Gastrocnemius medialis (tissue), 4 donors: ENCODE measurements at regions not wholly inside any gene's neighbourhood (a gene's known extent, or its start where the extent isn't known, plus 50 kb on each side); places are given as distances from the start of the nearest gene placed in this dataset.

Experiments used
- ATAC-seq, 2 donors: fragments of 150-250 bp; one replicate each; pipeline ENCODE4 v1.9.1; 2016
- DNase-seq, 2 donors: peaks; one replicate each; pipeline ENCODE4 v3.0.0-alpha.2; 2019
- H3K27ac ChIP-seq, 4 donors: fragments of 200-600 bp; sonication (generic); 1 replicate in 1 of 4; 2 replicates in 3 of 4; pipeline ENCODE4 v1.5.1; 2016 to 2018; ENCODE audit warnings: mild to moderate bottlenecking in 2 of 4, moderate library complexity in 1 of 4
- H3K27me3 ChIP-seq, 3 donors: fragments of 200-600 bp; sonication (generic) in 2 of 3; 1 replicate in 1 of 3; 2 replicates in 2 of 3; pipeline versions ENCODE4 v1.5.1 to v1.6.0; 2016 to 2019; ENCODE audit warnings: mild to moderate bottlenecking in 1 of 3, moderate library complexity in 1 of 3
- H3K36me3 ChIP-seq, 2 donors: fragments of 200-600 bp; sonication (generic) in 1 of 2; one replicate each; pipeline ENCODE4 v1.5.1; 2017 to 2018
- H3K4me1 ChIP-seq, 2 donors: fragments of 200-600 bp; sonication (generic) in 1 of 2; one replicate each; pipeline ENCODE4 v1.5.1; 2016 to 2017; ENCODE audit warnings: mild to moderate bottlenecking in 2 of 2
- H3K4me3 ChIP-seq, 4 donors: fragments of 200-600 bp; sonication (generic) in 3 of 4; 1 replicate in 1 of 4; 2 replicates in 3 of 4; pipeline ENCODE4 v1.5.1; 2016 to 2019; ENCODE audit warnings: mild to moderate bottlenecking in 2 of 4
- H3K9me3 ChIP-seq, 3 donors: fragments of 200-600 bp; sonication (generic) in 2 of 3; 1 replicate in 1 of 3; 2 replicates in 2 of 3; pipeline ENCODE4 v1.5.1; 2016 to 2019
- POLR2A ChIP-seq, 2 donors: fragments of 450-650 bp; IDR thresholded peaks; one replicate each; pipeline ENCODE4 v1.6.1; 2017; ENCODE audit warnings: antibody characterized with exemption in 2 of 2, mild to moderate bottlenecking in 2 of 2, moderate library complexity in 2 of 2
- in situ Hi-C, 4 donors: fragments of 200-750 bp; cut with MboI; loops; one replicate each; pipeline versions ENCODE4 v1.15.0 to v1.8.0; 2017; ENCODE audit warnings: low sequenced_read_pairs in 4 of 4
- intact Hi-C: fragments of 100-400 bp; cut with DNase I; formaldehyde crosslinking; loops from one replicate; pipeline ENCODE4 v1.15.1; 2023; ENCODE audit warnings: low total_unique reads
- TF ChIP-seq, protein P1 (sequence below), 5 experiments: fragments of 450-650 bp in 3 of 5; fragments of 200-600 bp in 2 of 5; sonication (generic) in 2 of 5; IDR thresholded peaks in 4 of 5; conservative IDR thresholded peaks in 1 of 5; 1 replicate in 4 of 5; 2 replicates in 1 of 5; pipeline ENCODE4 v1.5.1; 2016 to 2019; ENCODE audit warnings: antibody characterized with exemption in 5 of 5, mild to moderate bottlenecking in 3 of 5, moderate library complexity in 3 of 5

GRCh38 chr6:134415656-134416055 is 97.7 kb upstream of the SGK1 start:
- H3K9me3 ChIP-seq = peaks cover 0 to 5% (median 0%) of the 10 kb centered on the region in 3 donors

DNA sequence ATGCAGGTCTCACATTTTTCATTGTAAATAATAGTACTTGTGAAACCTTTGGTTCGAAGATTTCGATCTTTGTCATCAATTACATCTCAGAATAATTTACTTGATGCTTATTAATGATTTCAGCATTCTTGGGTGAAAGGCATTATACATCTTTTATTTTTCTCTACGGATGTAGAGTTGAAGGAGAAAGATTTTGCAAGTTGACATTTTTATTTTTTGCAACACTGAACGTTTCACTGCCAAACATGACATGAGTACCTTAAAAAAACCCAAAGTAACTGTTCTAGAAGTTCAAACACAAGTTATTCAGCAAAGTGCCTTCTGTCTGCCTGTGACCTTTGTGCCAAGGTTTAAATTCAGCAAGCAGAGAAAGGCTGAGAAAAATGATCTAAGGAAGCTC is 97.3 kb upstream of the SGK1 start:
- no peak overlapping the region for H3K4me3 ChIP-seq
- intact Hi-C loops (no loop called here), in situ Hi-C loops (no loop called here)
- H3K27me3 ChIP-seq = no peaks in the 10 kb centered on the region
- H3K4me1 ChIP-seq = peaks cover 0 to 3% of the 10 kb centered on the region in 2 donors
- no peak for DNase-seq
- no peaks in the 10 kb centered on the region for H3K36me3 ChIP-seq
- TF ChIP-seq POLR2A (IDR thresholded peaks at IDR 0.05) = no peak
- TF ChIP-seq, protein P1, sequence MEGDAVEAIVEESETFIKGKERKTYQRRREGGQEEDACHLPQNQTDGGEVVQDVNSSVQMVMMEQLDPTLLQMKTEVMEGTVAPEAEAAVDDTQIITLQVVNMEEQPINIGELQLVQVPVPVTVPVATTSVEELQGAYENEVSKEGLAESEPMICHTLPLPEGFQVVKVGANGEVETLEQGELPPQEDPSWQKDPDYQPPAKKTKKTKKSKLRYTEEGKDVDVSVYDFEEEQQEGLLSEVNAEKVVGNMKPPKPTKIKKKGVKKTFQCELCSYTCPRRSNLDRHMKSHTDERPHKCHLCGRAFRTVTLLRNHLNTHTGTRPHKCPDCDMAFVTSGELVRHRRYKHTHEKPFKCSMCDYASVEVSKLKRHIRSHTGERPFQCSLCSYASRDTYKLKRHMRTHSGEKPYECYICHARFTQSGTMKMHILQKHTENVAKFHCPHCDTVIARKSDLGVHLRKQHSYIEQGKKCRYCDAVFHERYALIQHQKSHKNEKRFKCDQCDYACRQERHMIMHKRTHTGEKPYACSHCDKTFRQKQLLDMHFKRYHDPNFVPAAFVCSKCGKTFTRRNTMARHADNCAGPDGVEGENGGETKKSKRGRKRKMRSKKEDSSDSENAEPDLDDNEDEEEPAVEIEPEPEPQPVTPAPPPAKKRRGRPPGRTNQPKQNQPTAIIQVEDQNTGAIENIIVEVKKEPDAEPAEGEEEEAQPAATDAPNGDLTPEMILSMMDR (IDR thresholded peaks at IDR 0.05 in 4 of 5, conservative IDR thresholded peaks at IDR 0.05 in 1 of 5) = no peak
- peak overlapping the region in 3 of 4 donors; percentile 19 to 47 (median 46) for H3K27ac ChIP-seq
- peaks cover 0 to 5% (median 0%) of the 10 kb centered on the region in 3 donors for H3K9me3 ChIP-seq
- ATAC-seq = no peak

More at GRCh38 chr6:134415656-134416055, 97.7 kb upstream of the SGK1 start:
- in situ Hi-C loops (no loop called here), intact Hi-C loops (no loop called here)
- no peak for ATAC-seq
- no peak for TF ChIP-seq POLR2A (IDR thresholded peaks at IDR 0.05)
- TF ChIP-seq, protein P1 (IDR thresholded peaks at IDR 0.05 in 4 of 5, conservative IDR thresholded peaks at IDR 0.05 in 1 of 5) = no peak
- no peaks in the 10 kb centered on the region for H3K36me3 ChIP-seq
- H3K27me3 ChIP-seq = no peaks in the 10 kb centered on the region
- no peak overlapping the region for H3K4me3 ChIP-seq
- peaks cover 0 to 3% of the 10 kb centered on the region in 2 donors for H3K4me1 ChIP-seq
- no peak for DNase-seq
- H3K27ac ChIP-seq = peak overlapping the region in 2 of 4 donors; percentile 19 to 47

- Histone ChIP-seq H3K36me3 (no peaks in the 10 kb centered on the region), H3K9me3 (peaks cover 0 to 5% (median 0%) of the 10 kb centered on the region in 3 donors), H3K4me1 (peaks cover 0 to 3% of the 10 kb centered on the region in 2 donors), H3K27me3 (no peaks in the 10 kb centered on the region), H3K27ac (peak overlapping the region in 3 of 4 donors; percentile 19 to 47 (median 46)), H3K4me3 (no peak overlapping the region)
- intact Hi-C loops (no loop called here), in situ Hi-C loops (no loop called here)
- DNase-seq (no peak), ATAC-seq (peak; percentile 69 to 77)
- TF ChIP-seq, protein P1 (IDR thresholded peaks at IDR 0.05 in 4 of 5, conservative IDR thresholded peaks at IDR 0.05 in 1 of 5) = no peak
- TF ChIP-seq POLR2A (IDR thresholded peaks at IDR 0.05) = no peak
These were observed 96.9 kb upstream of the SGK1 start for GRCh38 chr6:134414793-134415192.

DNA sequence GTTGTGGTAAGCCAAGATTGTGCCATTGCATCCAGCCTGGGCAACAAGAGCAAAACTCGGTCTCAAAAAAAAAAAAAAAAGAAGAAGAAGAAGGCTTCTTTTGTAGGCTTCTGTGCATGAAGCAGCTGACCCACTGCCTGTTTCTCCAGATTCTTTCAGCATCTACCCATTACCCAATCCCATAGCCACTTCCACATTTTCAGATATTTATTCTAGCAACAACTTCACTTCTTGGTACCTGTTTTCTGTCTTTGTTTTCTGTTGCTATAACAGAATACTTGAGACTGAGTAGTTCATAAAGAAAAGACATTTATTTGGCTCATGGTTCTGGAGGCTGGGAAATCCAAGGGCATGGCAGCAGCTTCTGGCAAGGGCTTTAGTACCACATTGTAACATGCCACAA is 95.3 kb upstream of the SGK1 start:
- H3K4me3 ChIP-seq = no peak overlapping the region

More for the DNA sequence above, 95.3 kb upstream of the SGK1 start:
- TF ChIP-seq, protein P1 (IDR thresholded peaks at IDR 0.05 in 4 of 5, conservative IDR thresholded peaks at IDR 0.05 in 1 of 5) = no peak
- TF ChIP-seq POLR2A (IDR thresholded peaks at IDR 0.05) = no peak
- ATAC-seq (peak in 1 of 2 donors; percentile 30), DNase-seq (no peak)
- H3K4me1 ChIP-seq = peaks cover 0 to 3% of the 10 kb centered on the region in 2 donors
- intact Hi-C loops = no loop called here
- H3K9me3 ChIP-seq = peaks cover 0 to 5% (median 0%) of the 10 kb centered on the region in 3 donors
- in situ Hi-C loops = no loop called here
- no peaks in the 10 kb centered on the region for H3K27me3 ChIP-seq
- no peak overlapping the region for H3K27ac ChIP-seq
- H3K36me3 ChIP-seq = no peaks in the 10 kb centered on the region
